ENCODE measurements at regions not wholly inside any gene's neighbourhood (a gene's known extent, or its start where the extent isn't known, plus 50 kb on each side); places are given as distances from the start of the nearest gene placed in this dataset.

DNA sequence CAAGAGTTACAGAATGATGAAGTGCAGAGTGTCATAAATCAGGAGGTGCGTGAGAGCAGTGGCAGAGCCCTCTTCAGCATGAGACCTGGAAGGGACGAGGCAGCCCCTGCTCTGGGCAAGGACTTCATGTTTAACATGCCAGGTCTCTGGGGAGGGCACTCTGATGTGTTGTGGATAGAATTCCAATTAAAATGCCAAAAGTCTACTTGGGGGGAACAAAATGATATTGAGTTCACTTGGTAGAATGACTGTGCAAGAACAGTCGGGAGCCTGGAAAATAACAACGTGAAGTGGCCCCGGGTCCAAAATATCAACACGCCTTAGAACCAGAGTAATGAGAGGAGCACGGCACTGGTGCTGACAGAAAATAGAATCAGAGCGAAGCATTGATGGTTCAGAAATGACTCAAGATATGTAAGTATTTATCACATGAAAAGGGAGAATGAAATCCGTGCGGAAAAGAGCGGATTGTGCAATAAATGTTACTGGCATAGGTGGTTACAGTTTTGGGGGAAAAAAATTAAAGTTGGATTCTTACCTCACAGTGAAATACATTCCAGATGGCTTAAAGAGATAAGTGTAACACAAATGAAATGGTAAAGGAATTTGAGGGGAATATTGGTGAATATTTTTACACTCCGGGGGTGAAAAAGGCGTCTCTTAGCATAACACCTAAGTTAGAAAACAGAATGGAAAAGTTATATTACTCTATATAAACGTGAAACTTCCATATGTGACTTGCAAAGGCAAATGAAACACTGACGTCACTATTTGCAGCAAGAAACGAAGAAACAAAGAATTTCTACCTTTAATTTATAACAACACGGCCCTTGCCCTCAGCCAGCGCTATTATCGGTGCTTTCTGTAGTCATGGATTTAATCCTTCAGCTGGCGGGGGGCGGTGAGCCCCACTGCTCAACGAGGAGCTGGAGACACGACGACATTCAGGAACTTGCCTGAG lies 159.4 kb upstream of the TWIST2 start:
- DNase-seq: no peak

DNA sequence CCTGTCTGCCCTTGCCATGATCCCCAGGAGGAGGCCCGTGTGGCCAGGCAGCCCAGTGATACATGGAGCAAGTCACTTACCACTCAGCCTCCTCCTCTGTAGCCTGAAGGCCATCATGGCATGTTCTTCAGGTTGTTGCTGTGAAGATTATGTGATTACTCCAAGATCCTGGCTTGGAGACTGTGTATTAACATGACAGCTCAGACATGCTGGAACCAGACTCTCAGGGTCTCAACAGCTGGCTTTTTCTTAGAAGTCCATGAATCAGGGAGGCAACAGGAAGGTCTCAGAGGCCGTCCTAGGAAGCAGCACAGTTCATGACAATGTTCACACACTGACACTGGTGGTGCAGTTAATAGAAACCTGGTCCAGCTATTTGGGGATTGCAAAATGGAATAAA lies 158.6 kb upstream of the TWIST2 start:
- DNase-seq: no peak

DNA sequence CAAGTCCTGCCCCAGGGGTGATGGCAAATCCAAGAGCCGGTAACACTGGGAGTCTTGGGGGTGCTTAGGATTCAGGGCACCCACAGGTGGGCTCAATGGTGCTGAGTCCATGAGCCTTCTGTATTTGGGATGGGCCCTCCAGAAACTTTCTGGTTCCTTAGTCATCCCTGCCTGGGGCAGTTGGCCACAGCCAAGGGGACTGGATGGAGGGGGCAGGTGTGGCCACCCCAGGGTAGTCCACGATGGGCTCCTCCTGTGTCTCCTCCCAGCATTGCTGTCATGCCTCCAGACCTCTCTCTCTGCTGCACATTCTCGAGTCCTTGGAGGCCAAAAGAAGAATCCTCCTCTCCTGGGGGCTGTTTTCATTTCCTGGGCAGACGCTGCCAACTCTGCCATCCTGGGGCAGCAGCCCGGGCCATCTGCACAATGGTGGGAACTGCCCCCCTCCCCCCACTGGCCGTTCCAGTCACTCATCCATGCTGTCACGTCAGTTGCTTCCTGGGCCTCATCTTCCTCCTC lies 158.0 kb upstream of the TWIST2 start:
- no peak for DNase-seq

DNA sequence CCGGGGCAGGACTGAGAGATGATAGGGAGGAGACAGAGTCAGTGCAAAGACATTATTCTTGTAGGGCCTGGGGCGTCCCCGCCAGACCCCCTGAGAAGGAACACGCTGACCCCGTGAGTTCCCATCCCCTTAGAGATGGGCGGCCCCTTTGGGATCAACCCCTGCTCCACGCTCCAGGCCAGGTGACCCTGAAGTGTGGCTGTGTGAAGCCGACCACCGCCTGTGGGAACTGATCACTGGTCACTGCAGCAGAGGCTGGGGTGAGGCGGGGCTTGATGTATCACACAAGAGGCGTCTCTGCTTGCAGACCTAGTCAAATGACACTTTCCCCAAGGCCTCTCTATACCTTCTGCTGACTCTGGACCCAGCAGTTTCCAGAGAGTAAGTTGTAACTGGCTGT lies 157.4 kb upstream of the TWIST2 start:
- DNase-seq: no peak

DNA sequence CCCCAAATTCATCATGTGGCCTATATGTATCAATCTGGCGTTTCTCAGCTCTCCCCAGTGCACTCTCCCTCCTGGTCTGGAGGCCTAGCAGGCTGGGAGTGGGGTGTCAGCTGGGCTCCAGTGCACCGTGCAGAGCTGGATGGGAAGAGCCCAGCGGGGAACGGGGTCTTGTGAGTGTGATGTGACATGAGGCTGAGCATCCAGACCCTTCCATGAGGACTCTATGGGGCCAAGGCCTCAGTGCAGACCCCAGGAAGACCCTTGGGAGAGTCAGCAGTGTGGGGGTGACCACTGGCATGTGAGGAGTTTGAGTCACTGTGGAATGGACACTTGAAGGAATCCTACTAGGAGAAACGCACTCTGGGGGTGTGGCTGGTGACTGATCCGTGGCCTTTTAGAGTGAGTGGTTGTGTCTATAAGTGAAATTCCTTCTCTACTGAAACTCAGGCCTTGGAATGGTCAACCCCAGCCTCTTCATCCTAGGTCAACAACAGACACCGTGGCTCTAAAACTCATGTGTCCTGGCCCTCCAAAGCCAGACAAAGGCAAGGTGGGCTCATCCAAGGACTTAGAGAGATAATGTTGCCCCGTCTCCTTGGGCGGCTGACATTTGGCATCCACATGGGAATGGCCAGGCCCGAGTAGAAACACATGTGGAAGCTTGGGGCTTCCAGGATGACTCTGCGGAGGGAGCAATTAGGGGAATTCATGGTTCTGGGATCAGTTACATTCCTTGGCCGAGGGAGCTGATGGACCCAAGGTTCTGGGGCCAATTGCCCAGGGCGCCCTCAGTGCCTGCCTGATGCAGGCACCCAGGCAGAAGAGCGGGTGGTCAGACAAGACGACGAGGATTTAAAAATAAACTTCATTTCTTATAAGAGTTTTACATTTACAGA lies 156.0 kb upstream of the TWIST2 start:
- no peak for DNase-seq

DNA sequence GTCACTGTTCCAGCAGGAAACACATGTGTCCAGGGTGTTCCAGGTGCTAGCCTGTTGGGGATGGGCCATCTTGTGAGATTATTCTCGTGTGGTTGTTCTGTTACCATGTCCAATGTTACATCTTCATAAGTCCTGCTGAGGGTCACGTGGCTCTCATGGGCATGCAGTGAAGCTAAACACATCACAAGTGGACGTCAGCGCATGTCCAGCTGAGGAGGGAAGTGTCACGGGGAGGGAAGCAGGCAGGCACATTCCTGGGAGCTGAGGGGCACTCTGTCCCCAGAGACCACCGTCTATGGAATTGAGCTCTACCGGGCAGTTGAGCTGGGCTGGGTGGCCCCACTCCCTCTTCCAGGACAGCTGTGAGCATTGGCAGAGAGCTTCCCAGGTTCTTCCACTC lies 155.3 kb upstream of the TWIST2 start:
- DNase-seq: no peak

DNA sequence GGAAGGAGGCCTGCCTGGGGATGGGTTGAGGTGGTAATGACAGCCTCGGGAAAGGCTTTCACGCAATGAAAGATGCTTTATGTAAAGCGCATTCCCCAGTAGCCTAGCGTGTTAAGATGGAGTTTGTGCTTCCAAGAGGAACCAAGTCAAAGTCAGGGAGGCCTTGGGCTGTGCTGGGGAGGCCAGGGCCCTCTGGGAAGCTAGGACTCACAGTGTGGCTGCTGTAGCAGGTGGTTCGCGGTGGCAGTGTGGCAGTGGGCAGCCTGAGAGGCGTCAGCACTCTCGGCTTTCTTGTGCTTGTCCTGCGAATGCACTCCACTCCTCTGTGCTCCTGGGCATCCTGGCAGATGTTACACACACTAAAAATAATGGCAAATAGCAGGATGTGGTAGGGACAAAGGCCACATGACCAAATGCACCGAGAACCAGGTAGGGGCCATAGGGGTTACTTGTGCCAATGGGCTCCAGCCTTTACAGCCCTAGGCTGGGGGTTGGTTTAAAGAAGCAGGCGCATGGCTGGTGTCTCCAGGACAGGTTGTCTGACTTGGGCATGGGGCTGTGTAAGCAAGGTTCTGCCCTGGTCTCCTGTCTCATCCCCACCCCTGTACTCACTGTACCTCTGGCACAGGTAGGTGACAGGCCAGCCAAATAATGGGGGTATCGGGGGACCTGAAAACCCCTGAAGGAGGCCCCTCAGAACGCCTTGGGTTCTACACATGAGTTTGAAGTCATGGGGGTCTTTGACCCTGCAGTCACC lies 154.4 kb upstream of the TWIST2 start:
- DNase-seq: no peak

DNA sequence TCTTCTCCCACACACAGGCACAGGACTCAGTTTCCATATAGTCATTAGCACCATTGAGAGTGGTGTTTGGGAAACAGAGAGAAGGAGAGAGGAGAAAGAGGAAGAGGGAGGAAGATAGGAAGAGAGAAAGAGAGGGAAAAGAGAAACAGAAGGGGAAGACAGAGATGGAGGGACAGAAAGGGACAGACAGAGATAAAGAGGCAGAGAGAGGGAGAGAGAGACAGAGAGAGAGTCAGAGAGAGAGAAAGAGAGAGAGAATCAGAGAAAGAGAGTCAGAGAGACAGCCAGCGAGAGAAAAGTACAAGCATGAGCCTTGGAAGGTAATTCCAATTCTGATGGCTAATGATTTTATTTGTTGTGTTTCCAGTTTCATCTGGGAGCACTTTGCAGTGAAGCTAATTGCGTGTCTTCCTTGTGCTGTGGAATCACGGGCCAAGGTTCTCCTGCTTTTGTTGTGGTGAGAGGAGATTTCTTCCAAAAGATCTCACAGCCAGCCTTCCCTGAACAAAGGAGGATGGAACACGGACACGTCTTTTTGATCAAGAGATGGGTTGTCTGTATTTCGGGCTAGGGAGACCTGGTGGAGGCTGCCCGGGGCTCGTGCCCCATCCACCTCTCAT lies 153.6 kb upstream of the TWIST2 start:
- DNase-seq: no peak

DNA sequence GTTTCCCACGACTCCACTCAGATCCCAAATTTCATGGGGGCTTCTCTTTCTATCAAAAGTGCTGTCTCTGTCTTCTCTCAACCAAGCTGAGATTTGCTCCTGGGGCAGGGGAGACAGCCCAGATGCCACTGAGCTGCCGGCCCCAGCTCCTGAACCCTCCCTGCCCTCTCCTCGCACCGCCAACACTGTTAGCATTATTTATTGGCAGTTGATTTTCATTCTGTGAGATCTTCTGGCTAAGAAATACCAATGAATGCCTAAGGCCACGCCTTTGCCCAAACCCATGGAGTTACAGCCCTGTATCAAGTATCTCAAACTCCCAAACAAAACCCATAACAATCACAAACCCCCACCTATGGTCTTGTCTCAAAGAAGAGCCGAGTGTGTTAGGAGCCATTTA lies 153.0 kb upstream of the TWIST2 start:
- DNase-seq: no peak

DNA sequence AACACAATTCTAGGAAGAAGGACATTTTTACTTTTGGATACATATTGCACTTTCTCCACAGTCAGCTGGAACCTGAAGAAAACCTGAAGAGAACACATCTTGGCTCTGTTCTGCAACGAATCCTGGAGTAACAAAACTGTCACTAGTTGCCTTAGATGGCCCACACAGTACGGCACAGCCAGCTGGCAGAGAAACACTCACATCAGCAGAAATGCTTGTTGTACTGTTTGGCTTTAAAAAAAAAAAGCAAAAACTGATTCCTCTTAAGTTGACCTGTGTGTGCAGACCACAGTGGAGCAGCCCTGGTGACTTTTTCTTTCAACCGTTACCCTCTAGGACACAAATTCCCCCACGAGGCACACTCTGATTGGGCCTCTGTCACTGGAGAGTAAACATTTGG lies 152.3 kb upstream of the TWIST2 start:
- DNase-seq: no peak

DNA sequence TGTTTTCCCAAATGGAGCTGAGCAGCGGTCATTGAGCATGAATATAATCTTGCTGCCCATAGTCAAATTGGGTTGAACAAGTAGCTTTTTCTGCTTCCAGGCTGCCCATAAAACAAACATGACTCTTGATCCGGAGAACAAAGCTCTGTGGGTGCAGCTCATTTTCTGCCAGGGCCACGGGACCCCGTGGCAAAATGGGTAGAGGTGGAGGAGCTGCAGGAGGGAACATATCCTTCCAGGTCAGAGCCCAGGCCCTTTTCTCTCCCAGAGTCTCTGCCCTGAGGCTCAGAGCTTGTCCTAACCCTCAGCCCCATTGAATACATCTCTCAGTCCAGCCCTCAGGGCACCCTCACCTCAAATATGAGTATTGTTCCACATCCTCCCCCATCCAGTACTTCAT lies 151.6 kb upstream of the TWIST2 start:
- DNase-seq: no peak

DNA sequence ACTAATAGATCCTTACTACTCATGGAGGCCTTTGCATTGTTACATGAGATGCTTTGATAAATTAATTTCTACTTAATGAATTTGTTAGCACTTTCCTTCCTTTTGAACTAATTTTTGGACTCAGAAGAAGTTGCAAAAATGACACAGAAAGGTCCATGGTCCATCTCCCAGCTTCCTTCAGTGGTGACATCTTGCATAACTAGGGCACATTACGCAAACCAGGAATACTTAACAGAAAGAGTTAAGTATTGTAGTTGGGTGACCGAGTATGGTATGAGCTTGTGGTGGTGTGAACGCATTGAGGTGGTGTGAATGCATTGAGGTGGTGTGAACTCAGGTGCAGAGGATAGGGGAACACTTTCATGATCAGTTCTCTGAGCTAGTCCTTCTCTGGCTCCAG lies 151.1 kb upstream of the TWIST2 start:
- DNase-seq: no peak

DNA sequence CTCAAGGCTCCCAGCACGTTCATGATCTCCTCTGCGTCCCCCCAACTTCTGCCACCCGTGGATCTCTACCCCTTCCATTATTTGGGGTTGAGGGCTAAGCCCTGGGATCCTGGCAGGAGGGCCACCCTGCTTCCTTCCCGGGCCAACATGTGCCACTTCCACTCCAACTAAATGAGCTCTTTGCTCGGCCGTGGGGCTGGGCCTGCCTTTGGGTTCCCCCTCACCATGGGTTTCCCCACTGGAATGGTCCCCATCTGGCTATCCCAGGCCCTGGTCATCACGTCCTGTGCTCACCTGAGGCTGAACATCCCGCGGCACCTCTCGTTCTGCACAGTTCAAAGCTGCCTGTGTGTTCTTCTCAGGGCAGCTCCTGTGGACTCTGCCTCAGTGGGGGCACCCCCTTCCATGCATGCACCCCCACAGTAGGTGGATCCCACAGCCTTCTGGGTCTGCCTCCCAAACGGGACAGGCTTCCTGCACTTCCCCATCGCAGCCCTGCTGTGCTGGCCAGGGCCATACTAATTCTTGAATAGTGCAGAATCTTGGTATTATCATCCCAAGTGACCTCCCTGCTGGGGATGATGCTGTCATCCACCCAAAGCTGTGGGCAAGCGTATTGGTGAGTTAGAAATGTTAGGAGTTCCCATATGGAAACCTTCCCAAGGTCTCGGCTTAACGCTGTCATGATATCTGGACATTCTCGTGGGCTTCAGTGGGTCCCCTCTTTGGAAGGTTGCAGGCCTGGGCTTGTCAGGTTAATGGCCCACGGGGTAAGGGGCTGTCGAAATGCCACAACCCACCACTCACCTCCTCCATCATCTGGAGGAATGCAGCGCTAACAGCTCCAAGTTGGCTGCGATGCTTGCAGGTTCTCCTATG lies 150.5 kb upstream of the TWIST2 start:
- no peak for DNase-seq

DNA sequence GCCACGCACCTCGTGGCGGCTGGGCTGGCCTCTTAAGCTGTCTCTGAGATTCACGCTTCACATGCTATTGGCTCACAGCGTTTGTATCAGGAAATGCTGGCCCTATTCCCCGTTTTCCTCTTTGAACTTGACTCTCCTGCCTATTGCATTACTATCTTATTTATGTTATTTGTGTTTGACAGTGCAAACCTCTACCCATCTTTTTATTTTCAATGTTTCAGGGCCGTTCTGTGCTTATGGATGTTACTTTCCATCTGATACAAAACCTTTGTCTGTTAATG lies 149.9 kb upstream of the TWIST2 start:
- DNase-seq: no peak

DNA sequence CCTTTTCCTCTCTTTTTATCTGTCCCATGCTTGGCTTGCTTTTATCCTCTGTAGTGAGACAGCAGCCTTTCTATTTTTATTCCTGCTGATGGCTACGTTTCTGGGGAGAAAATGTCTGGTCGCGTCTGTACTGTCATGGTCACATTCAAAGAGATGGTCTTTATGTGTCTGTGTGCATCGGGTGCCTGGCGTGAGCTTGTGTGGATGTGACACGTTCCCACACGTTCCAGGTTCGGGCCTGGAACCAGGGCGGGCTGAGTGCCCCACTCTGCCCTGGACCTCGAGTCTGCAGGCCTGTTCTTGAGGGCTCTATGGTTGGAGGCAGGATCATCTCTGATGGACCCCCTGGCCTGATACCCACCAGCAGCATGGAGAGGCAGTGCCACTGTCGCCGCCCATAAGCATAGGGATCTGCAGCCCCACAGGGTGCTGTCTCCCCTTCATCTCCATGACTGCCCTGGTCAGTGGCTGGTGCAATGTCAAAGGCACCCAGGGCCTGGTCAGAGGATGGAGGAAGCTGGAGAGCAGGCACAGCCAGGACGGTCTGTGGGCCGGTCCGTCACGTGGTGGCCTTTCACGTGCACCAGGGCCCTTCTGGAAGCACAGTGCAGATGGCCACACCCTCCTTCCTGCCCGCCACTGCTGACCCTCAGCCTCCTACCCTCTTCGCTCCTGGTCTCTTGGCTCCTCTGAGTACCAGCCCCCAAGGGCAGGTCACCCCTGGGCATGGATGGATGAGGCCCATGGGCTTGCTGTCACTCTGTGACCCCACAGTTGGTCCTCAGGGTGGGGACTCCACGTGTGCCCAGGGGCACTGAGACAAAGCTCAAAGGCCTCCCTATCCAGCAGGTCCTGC lies 149.2 kb upstream of the TWIST2 start:
- no peak for DNase-seq

DNA sequence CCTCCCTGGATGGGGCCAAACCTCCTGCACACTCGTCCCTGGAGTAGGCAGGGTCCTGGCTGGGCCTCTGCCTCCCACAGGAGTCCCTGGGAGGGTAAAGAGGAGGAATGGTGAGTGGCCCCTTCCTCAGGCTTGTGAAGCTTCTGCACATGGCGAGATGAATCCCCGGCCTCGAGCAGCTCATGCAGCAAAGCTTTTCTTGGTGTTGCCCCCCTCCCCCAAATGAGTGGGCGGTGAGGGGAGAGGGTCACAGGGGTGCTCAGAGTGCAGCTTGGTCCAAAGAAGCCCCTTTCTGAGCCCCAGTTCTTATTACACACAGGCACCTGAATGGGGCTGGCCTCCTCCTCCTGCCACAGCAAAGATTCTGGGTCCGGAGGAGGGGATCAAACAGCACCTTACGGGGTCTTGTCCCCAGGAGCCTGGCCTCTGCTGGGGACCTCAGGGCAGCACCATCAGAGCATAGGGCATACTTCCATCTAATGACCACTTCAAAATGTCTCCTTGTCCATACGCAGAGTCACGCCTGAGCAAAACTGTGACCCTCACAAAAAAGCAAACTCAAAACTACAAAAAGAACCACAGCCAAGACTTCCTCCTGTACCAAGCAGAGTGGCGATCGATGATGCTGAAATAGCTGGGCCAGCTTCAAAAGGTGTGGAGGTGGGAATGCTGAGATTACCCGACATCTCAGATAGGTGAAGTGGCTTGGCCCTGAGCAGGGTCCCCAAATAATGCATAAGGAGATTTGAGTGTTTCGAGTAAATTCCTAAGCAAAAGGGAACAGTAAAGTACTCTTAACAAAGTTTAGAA lies 148.4 kb upstream of the TWIST2 start:
- DNase-seq: no peak

DNA sequence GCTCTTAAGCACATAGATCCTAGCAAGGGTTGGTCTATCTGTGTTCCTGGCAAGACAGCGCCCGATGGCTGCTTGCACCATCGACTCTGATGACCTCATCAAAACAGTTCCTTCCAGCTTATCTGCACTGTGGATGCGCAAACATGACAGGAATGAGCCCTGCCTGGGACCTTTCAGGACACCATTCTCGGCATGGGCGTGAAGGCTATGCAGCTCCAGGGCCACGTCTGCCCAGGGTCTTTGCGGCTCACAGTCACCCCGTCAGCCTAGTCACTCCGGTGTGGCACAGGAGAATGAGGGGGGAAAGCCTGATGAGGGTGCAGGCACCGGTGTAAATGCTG lies 147.8 kb upstream of the TWIST2 start:
- no peak for DNase-seq

DNA sequence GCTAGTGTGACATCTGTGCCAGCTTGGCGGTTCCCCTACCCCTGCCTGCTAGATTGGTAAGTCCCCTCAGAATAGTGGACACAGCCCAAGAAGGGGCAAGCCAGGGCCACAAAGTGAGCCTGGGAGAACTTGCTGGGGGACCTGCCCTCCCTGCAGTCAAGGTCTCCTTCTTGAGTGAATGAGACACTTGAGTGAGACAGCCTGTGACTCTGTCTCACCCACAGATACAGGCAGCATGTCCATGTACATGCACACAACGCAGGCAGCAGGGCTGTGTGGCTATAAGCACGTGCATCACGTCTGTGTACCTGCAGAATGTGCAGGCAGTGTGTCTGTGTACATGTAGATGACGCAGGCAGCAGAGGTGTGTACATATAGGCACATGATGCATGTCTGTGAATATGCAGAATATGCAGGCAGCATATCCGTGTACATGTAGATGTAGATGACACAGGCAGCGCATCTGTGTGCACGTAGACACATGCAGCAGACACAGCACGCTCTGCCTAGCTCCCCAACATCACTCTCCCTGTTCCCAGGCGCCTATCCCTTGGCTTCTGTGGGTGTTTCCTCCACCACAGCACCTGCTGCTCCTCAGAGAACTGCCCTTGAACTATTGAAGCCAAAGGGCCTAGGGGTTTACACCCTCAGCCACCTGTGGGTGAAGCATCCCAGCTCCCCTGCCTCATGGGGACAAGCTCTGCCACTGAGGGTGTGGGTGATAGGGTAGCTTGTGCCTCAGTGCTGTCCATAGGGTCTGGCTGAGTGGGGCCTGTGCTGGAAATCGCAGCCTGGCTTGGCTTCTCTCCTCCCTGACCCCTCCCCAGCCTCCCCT lies 147.2 kb upstream of the TWIST2 start:
- no peak for DNase-seq
